Adrenal gland (tissue), 9 donors: ENCODE measurements at regions not wholly inside any gene's neighbourhood (a gene's known extent, or its start where the extent isn't known, plus 50 kb on each side); places are given as distances from the start of the nearest gene placed in this dataset.

Experiments used
- DNase-seq, 7 donors: peaks; one replicate each; pipeline ENCODE4 v3.0.0-alpha.2; 2019 to 2020
- H3K27ac ChIP-seq, 5 donors: fragments of 200-600 bp; sonication (generic) in 4 of 5; 1 replicate in 3 of 5; 2 replicates in 2 of 5; pipeline versions ENCODE4 v1.5.1 to v1.8.0; 2016 to 2020; ENCODE audit warnings: mild to moderate bottlenecking in 1 of 5
- H3K27me3 ChIP-seq: fragments of 200-600 bp; 2 replicates; pipeline ENCODE4 v1.8.0; 2021
- H3K36me3 ChIP-seq, 2 donors: fragments of 200-600 bp; replicated peaks in 1 of 2; 1 replicate in 1 of 2; 2 replicates in 1 of 2; pipeline versions ENCODE4 v1.5.1 to v1.8.0; 2018 to 2022
- H3K4me1 ChIP-seq, 2 donors: fragments of 200-600 bp; replicated peaks in 1 of 2; 1 replicate in 1 of 2; 2 replicates in 1 of 2; pipeline versions ENCODE4 v1.5.1 to v1.8.0; 2018 to 2021
- H3K4me3 ChIP-seq, 4 donors: fragments of 200-600 bp; sonication (generic) in 3 of 4; one replicate each; pipeline ENCODE4 v1.5.1; 2016 to 2018
- H3K9me3 ChIP-seq, 3 donors: fragments of 200-600 bp; sonication (generic) in 1 of 3; replicated peaks in 1 of 3; 1 replicate in 2 of 3; 2 replicates in 1 of 3; pipeline versions ENCODE4 v1.5.1 to v1.8.0; 2016 to 2021
- POLR2A ChIP-seq, 2 donors: fragments of 450-650 bp; IDR thresholded peaks; one replicate each; pipeline ENCODE4 v1.6.1; 2017; ENCODE audit warnings: antibody characterized with exemption in 2 of 2, mild to moderate bottlenecking in 2 of 2, moderate library complexity in 1 of 2
- WGBS, 4 donors: extraction: QIAGEN DNeasy Blood & Tissue Kit in 2 of 4; methylation state at CpG; one replicate each; pipeline versions ENCODE4 v1.1.5 to v1.1.7; 2013 to 2017; 5-methylcytosine and 5-hydroxymethylcytosine counted together
- intact Hi-C, 2 donors: fragments of 100-400 bp; cut with DNase I; formaldehyde crosslinking; loops; one replicate each; pipeline versions ENCODE4 v1.14.1 to v1.15.0; 2022 to 2023
- TF ChIP-seq, protein P1 (sequence below), 6 experiments: fragments of 450-650 bp in 4 of 6; fragments of 200-600 bp in 2 of 6; sonication (generic) in 1 of 6; IDR thresholded peaks; 1 replicate in 5 of 6; 2 replicates in 1 of 6; pipeline versions ENCODE4 v1.5.1 to v1.8.0; 2016 to 2021; ENCODE audit warnings: antibody characterized with exemption in 6 of 6, mild to moderate bottlenecking in 2 of 6, moderate library complexity in 1 of 6
- donor health status: healthy with polysubstance abuse.
- donor health status: Bipolar disorder and iron deficiency.
- donor health status: DM: yes; HTN: yes; CAD: no.
- donor health status: DM: no; HTN: no; CAD: no.
- donor health status: DM: no; HTN: no; CAD: no.

DNA sequence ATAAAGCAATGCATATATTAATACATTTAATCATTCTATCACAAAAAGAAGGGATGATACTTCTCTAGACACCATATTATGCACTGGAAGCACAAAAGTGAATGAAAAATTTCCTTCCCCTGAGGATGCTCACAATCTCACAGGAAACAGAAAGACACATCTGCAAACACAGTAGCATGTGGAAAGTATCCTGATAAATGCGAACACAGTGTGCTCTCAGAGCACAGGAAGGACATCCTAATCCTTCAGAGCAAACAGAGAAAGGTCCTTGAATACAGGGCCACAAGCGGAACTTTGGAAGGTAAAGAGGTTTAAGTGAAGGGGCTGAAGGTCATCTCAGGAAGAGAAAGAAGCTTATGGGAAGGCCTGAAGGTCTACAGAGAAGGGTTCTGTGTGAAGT, 524.6 kb upstream of the LRRC4C start:
- Histone ChIP-seq H3K27ac (no peak overlapping the region), H3K36me3 (no peaks in the 10 kb centered on the region), H3K4me1 (no peaks in the 10 kb centered on the region), H3K9me3 (no peaks in the 10 kb centered on the region), H3K4me3 (no peak overlapping the region), H3K27me3 (no peaks in the 10 kb centered on the region)
- TF ChIP-seq, protein P1, sequence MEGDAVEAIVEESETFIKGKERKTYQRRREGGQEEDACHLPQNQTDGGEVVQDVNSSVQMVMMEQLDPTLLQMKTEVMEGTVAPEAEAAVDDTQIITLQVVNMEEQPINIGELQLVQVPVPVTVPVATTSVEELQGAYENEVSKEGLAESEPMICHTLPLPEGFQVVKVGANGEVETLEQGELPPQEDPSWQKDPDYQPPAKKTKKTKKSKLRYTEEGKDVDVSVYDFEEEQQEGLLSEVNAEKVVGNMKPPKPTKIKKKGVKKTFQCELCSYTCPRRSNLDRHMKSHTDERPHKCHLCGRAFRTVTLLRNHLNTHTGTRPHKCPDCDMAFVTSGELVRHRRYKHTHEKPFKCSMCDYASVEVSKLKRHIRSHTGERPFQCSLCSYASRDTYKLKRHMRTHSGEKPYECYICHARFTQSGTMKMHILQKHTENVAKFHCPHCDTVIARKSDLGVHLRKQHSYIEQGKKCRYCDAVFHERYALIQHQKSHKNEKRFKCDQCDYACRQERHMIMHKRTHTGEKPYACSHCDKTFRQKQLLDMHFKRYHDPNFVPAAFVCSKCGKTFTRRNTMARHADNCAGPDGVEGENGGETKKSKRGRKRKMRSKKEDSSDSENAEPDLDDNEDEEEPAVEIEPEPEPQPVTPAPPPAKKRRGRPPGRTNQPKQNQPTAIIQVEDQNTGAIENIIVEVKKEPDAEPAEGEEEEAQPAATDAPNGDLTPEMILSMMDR (IDR thresholded peaks at IDR 0.05), result no peak
- DNase-seq, result no peak
- WGBS, 4 donors, result 29 to 41% (median 35%) methylated on average over 2 of the region's 2 CpGs
- intact Hi-C loops, result no loop called here

DNA sequence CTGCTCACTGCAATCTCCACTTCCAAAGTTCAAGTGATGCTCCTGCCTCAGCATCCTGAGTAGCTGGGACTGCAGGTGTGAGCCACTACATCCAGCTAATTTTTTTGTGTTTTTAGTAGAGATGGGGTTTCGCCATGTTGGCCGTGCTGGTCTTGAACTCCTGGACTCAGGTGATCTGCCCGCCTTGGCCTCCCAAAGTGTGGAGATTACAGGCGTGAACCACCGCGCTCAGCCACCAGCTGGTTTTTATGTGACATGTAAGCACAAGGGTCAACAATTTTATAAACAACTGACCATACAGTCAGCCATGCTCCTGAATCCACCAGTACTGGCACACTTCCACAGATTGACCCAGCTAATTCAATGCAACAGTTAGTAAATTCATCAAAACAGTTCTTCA, 526.3 kb upstream of the LRRC4C start:
- no peak for DNase-seq
- Histone ChIP-seq H3K4me1 (peaks cover 0 to 3% of the 10 kb centered on the region in 2 donors), H3K36me3 (no peaks in the 10 kb centered on the region), H3K4me3 (no peak overlapping the region), H3K9me3 (no peaks in the 10 kb centered on the region), H3K27ac (no peak overlapping the region), H3K27me3 (no peaks in the 10 kb centered on the region)
- TF ChIP-seq, protein P1 (IDR thresholded peaks at IDR 0.05), result no peak
- no peak for TF ChIP-seq POLR2A (IDR thresholded peaks at IDR 0.05)
- WGBS, 4 donors, result 91 to 100% (median 96%) methylated on average over 6 of the region's 6 CpGs
- intact Hi-C loops, result no loop called here

DNA sequence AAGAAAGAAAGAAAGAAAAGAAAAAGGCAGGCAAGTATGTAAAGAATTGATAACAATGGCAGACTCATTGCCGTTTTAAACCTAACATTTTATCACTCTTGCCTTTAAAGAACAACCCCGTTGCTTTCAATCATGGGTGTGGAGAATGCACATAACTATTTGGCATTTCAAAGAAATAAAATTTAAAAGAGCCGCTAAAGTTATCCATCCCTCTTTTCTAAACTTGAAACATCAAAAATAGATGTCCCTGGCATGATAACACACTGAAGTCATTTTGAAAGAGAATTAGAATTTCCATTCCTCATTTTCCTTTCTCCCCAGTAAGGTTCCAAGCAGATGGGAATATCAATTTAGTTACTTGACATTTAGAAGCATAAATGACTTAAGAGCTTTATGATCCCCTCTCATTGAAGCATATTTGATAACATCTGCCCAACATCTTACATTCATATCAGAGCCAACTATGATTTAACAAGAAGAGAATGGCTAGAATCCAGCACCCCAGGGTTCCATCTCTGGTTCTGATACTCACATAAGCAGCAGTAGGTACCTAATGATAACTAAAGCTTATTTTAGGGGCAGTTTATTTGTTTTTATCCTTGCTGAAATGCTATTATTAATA, 529.6 kb upstream of the LRRC4C start:
- Histone ChIP-seq H3K4me1 (peaks cover 0 to 3% of the 10 kb centered on the region in 2 donors), H3K27ac (no peak overlapping the region), H3K27me3 (no peaks in the 10 kb centered on the region), H3K36me3 (no peaks in the 10 kb centered on the region), H3K4me3 (no peak overlapping the region), H3K9me3 (no peaks in the 10 kb centered on the region)
- DNase-seq, result no peak
- intact Hi-C loops, result no loop called here
- TF ChIP-seq, protein P1 (IDR thresholded peaks at IDR 0.05), result no peak
- TF ChIP-seq POLR2A (IDR thresholded peaks at IDR 0.05), result no peak
- WGBS, 4 donors, result 58 to 70% (median 66%) methylated on average over 3 of the region's 3 CpGs

DNA sequence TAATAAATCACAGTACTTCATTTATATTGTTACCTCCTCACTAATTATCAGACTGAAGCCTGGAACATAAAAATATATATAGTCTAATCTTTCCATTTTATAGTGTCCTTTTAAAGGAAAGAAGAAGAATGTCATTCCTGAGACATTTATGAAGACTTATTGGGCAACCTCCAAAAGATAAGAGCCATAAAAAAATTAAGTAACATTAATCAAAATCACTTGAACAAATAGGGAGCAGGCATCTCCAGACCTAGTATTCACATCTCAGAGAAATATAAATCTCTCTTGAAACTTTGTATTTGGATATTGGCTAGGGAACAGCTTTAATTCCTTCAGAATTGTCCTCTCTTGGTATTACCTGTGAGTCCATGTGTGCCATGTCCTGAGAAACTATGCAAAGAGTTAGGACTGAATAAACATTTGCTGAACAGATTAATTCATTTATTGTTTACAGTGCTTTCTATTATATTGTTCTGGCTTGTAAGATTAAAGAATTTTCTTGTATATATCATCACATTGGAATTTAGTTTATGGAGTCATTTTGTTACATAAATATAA, 530.5 kb upstream of the LRRC4C start:
- TF ChIP-seq, protein P1 (IDR thresholded peaks at IDR 0.05), result no peak
- no peak for TF ChIP-seq POLR2A (IDR thresholded peaks at IDR 0.05)
- H3K36me3 ChIP-seq, result no peaks in the 10 kb centered on the region
- no peaks in the 10 kb centered on the region for H3K27me3 ChIP-seq
- DNase-seq, result no peak
- intact Hi-C loops, result no loop called here
- no peak overlapping the region for H3K27ac ChIP-seq
- peaks cover 0 to 3% of the 10 kb centered on the region in 2 donors for H3K4me1 ChIP-seq
- no peak overlapping the region for H3K4me3 ChIP-seq
- H3K9me3 ChIP-seq, result no peaks in the 10 kb centered on the region
